ENCODE measurements at regions not wholly inside any gene's neighbourhood (a gene's known extent, or its start where the extent isn't known, plus 50 kb on each side); places are given as distances from the start of the nearest gene placed in this dataset.

DNA sequence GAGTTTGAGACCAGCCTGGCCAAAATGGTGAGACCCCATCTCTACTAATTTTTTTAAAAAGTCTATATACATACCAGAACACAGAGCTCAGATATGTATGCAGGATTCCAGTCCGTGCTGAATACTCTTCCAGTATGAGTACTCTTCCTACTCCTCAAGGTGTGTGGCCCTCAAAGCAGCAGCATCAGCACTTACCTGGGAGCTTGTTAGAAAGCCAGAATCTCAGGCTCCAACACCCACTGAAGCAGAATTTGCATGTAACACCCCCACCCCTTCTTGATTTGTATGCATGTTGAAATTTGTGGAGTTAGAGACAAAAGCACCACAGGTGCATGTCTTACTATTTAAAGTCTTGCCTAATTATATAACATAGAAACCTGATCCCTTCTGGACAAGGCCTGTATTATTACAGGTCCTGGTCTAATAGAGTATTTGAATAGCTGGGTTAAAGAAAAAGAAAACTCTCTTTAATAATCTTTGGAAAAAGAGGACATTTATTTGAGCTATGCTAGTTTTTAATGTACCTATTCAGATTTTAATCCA is 50.3 kb upstream of the NFE2L2 start:
- TF ChIP-seq, protein P1, sequence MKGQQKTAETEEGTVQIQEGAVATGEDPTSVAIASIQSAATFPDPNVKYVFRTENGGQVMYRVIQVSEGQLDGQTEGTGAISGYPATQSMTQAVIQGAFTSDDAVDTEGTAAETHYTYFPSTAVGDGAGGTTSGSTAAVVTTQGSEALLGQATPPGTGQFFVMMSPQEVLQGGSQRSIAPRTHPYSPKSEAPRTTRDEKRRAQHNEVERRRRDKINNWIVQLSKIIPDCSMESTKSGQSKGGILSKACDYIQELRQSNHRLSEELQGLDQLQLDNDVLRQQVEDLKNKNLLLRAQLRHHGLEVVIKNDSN (IDR thresholded peaks at IDR 0.05) = no peak
- TF ChIP-seq EGR1 (IDR thresholded peaks at IDR 0.05) (no peak), TAF1 (IDR thresholded peaks at IDR 0.05; ENCODE audit: low read depth) (no peak), FOXM1 (IDR thresholded peaks at IDR 0.05; ENCODE audit: borderline replicate concordance, low read depth) (no peak), RAD21 (IDR thresholded peaks at IDR 0.05; ENCODE audit: low read depth) (no peak), CREB1 (IDR thresholded peaks at IDR 0.05; ENCODE audit: low read depth) (no peak), NFIC (IDR thresholded peaks at IDR 0.05) (no peak), TEAD4 (IDR thresholded peaks at IDR 0.05) (no peak), EP300 (IDR thresholded peaks at IDR 0.05; ENCODE audit: borderline replicate concordance) (no peak), REST (IDR thresholded peaks at IDR 0.05; ENCODE audit: low read depth) (no peak)

DNA sequence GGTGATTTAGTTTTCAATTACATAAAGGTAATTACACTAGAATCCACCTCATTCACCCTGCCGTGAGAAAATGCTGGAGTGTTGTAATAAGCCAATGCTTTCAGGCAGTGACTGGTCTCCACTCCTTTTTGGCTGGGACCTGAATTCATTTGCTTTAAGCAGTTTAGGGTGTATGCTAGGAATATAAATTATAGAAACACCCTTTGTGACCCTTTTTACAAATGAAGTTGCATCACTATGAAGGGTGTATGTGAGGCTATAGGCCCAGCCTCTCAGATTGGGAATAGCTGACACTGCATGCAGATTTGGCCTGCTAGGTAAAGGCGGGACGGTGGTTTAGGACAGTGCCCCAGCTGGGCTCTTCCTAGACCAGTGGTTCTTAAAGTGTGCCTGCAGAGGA is 50.8 kb upstream of the NFE2L2 start:
- TF ChIP-seq EP300 (IDR thresholded peaks at IDR 0.05; ENCODE audit: borderline replicate concordance) (no peak), TEAD4 (IDR thresholded peaks at IDR 0.05) (no peak), YY1 (IDR thresholded peaks at IDR 0.05; ENCODE audit: low read depth) (no peak), RAD21 (IDR thresholded peaks at IDR 0.05; ENCODE audit: low read depth) (no peak), TCF12 (IDR thresholded peaks at IDR 0.05; ENCODE audit: low read depth) (no peak), NFIC (IDR thresholded peaks at IDR 0.05) (no peak), FOXM1 (IDR thresholded peaks at IDR 0.05; ENCODE audit: borderline replicate concordance, low read depth) (no peak), REST (IDR thresholded peaks at IDR 0.05; ENCODE audit: low read depth) (no peak), EGR1 (IDR thresholded peaks at IDR 0.05) (no peak), CEBPB (IDR thresholded peaks at IDR 0.05) (no peak), TAF1 (IDR thresholded peaks at IDR 0.05; ENCODE audit: low read depth) (no peak), CREB1 (IDR thresholded peaks at IDR 0.05; ENCODE audit: low read depth) (no peak), ZBTB7A (IDR thresholded peaks at IDR 0.05; ENCODE audit: low read depth) (no peak)
- TF ChIP-seq, protein P1 (IDR thresholded peaks at IDR 0.05) = no peak
- TF ChIP-seq, protein P2, sequence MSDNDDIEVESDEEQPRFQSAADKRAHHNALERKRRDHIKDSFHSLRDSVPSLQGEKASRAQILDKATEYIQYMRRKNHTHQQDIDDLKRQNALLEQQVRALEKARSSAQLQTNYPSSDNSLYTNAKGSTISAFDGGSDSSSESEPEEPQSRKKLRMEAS (IDR thresholded peaks at IDR 0.05) = no peak

DNA sequence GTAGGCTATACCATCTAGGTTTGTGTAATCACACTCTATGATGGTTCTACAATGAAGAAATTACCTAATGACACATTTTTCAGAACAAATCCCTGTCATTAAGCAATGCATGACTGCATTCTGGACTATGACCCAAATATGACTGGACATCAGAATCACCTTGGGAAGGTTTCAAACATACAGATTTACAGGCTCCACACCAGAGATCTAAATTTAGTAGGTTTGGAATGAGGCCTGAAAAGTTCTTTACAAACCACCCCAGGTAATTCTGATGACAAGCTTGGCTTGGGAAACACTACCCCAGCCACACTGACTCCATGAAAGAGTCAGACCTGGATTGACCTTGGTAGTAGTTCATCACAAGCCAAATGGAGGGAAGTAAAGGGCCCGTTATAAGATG is 52.2 kb upstream of the NFE2L2 start:
- no peak for TF ChIP-seq REST (IDR thresholded peaks at IDR 0.05; ENCODE audit: low read depth)
- TF ChIP-seq, protein P2 (IDR thresholded peaks at IDR 0.05) = no peak
- no peak for TF ChIP-seq EP300 (IDR thresholded peaks at IDR 0.05; ENCODE audit: borderline replicate concordance)
- TF ChIP-seq TEAD4 (IDR thresholded peaks at IDR 0.05) = no peak
- no peak for TF ChIP-seq CREB1 (IDR thresholded peaks at IDR 0.05; ENCODE audit: low read depth)
- no peak for TF ChIP-seq FOXM1 (IDR thresholded peaks at IDR 0.05; ENCODE audit: borderline replicate concordance, low read depth)
- TF ChIP-seq ZBTB7A (IDR thresholded peaks at IDR 0.05; ENCODE audit: low read depth) = no peak
- TF ChIP-seq TAF1 (IDR thresholded peaks at IDR 0.05; ENCODE audit: low read depth) = no peak

DNA sequence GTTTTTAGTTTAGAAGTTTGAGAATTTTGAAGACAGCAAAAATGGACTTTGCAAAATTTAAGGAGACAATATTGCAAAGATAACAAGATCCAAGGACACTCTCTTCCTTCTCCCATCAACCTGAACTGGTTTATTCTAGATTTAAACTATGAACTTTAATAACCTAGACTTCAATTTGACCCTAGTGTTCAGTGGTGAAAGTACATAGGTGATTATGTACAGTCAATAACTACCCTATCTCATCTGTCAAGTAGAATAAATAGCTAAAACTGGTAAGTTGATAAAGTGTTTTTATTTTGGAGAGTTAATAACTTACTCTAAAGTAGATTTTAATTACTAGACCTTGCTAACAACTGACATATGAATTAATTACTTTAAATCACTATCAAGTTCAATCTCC is 52.9 kb upstream of the NFE2L2 start:
- TF ChIP-seq, protein P2 (IDR thresholded peaks at IDR 0.05) = no peak
- no peak for TF ChIP-seq CEBPB (IDR thresholded peaks at IDR 0.05)

DNA sequence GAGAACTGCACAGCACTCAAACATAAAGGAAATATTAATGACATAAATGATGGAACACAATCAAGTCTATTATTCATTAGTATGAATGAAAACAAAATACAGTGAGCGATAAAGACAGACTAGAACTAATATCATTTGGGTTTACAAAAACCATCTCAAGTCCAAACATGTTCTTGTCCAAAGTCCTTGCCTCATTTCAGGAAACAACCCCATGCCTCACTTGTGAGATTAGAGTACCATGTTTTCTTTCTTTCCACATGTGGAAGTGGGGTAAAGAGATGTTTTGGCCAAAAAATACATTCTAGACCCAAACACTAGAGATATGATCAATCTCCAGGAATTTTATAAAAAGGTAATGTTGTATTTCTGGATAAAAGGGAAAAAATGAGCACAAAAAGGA is 53.3 kb upstream of the NFE2L2 start:
- TF ChIP-seq FOXM1 (IDR thresholded peaks at IDR 0.05; ENCODE audit: borderline replicate concordance, low read depth) = no peak
- no peak for TF ChIP-seq CEBPB (IDR thresholded peaks at IDR 0.05)
- TF ChIP-seq EGR1 (IDR thresholded peaks at IDR 0.05) = no peak
- no peak for TF ChIP-seq TCF12 (IDR thresholded peaks at IDR 0.05; ENCODE audit: low read depth)
- TF ChIP-seq CREB1 (IDR thresholded peaks at IDR 0.05; ENCODE audit: low read depth) = no peak
- no peak for TF ChIP-seq NFIC (IDR thresholded peaks at IDR 0.05)
- no peak for TF ChIP-seq TEAD4 (IDR thresholded peaks at IDR 0.05)
- TF ChIP-seq REST (IDR thresholded peaks at IDR 0.05; ENCODE audit: low read depth) = no peak
- no peak for TF ChIP-seq RAD21 (IDR thresholded peaks at IDR 0.05; ENCODE audit: low read depth)
- TF ChIP-seq EP300 (IDR thresholded peaks at IDR 0.05; ENCODE audit: borderline replicate concordance) = no peak
- no peak for TF ChIP-seq YY1 (IDR thresholded peaks at IDR 0.05; ENCODE audit: low read depth)
- TF ChIP-seq, protein P2 (IDR thresholded peaks at IDR 0.05) = no peak
- TF ChIP-seq ZBTB7A (IDR thresholded peaks at IDR 0.05; ENCODE audit: low read depth) = no peak
